Activated CD4-positive, alpha-beta T cell treated with anti-CD3 and anti-CD28 coated beads, Interleukin-10, Interleukin-2, amounts not matched to agents 100 ng/mL and 50 ng/mL, durations not matched to agents 16 hours and 8 hours (primary cell): ENCODE measurements at regions not wholly inside any gene's neighbourhood (a gene's known extent, or its start where the extent isn't known, plus 50 kb on each side); places are given as distances from the start of the nearest gene placed in this dataset.
"Not testable (repeated sequence)": the region's sequence is repeated elsewhere in the genome, so short reads cannot be mapped to it uniquely, and the experiment has no call there.

ENCODE experiments used
- DNase-seq: peaks from one replicate; pipeline ENCODE4 v3.0.0-alpha.2; 2020

DNA sequence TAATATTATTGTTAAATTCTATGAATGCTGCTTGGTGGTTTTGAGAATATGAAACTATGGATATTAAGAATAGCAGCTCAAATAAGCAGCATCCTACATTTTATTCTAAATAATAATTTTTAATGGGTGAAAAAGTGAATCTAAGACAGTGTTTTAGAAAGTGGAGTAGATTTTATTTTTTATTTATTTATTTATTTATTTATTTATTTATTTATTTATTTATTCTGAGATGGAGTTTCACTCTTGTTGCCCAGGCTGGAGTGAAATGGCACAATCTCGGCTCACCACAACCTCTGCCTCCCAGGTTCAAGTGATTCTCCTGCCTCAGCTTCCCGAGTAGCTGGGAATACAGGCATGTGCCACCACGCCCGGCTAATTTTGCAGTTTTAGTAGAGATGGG lies 1199.4 kb downstream of the EPHA7 start:
- not testable (repeated sequence) for DNase-seq

DNA sequence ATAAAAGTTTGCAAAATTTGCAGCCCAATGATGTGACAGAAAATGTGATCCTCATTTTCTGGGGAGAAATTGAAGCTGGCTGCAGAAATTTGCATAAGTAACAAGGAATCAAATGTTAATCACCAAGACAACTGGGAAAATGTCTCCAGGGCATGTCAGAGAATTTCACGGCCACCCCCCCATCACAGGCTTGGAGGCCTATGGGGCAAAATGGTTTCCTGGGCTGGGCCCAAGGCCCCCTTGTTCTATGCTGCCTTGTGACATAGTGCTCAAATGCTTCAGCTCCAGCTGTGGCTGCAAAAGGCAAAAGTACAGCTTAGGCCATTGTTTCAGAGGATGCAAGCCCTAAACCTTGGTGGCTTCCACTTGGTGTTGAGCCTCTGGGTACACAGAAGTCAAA lies 1202.6 kb downstream of the EPHA7 start:
- DNase-seq = no peak

- no peak for DNase-seq
Observed at GRCh38 chr6:92201618-92202017, 1217.7 kb downstream of the EPHA7 start.

DNA sequence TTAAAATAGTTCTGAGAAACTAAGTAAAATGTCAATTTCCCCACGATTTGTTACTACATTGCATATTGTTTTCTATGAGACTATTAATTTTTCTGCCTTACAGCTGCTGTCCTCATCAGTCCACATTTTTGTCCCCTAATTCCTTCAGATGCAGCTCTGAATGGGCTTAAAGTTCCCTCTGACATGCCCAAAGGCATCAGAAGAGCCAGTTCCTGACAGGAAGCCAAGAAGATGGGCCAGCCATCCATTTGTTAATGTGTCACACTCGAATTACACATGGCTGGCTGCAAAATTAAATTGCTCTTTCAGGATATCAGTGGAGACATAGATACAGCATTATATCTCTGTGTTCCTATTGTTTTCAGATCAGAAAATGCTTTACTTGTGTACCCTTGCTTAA lies 1223.0 kb downstream of the EPHA7 start:
- DNase-seq = no peak

- DNase-seq = no peak
Observed at GRCh38 chr6:92195796-92196195, 1223.6 kb downstream of the EPHA7 start.

GRCh38 chr6:92188016-92188415 lies 1231.3 kb downstream of the EPHA7 start:
- no peak for DNase-seq

- no peak for DNase-seq
Observed at GRCh38 chr6:92184933-92185332, 1234.4 kb downstream of the EPHA7 start.

DNA sequence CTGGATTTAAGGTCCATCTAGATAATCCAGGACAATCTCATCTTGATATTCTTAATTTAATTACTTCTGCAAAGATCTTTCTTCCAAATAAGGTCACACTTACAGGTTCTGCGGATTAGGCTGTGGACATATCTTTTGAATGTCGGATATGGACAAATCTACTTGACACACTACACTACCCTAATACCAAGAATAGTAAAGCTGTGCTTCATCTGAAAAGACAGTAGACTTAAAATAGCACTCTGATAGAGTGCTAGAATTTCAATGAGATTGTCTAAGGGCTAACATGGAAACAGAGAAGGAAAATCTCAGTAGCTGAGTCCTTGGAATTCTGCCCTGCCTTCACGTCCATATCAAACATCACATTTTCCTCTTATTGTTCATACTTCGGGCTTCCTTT lies 1238.0 kb downstream of the EPHA7 start:
- no peak for DNase-seq

DNA sequence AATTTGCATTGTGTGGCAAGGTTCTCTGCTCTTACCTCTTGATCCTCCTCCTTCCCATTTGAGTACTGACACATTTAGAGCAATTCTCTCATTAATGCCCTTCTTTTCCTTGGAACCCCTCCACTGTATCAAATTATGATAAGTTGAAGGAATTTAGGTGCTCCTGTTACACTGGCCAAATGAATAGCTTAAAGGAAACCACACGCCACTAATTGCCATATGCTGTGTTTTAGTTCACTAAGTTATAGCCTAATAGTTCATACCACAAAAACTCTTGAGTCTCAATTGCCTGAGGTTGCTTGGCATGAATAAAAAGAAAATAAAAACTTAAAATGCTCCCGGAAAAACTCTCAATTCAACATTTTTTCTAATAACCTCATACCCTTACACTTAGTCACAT lies 1239.3 kb downstream of the EPHA7 start:
- DNase-seq = no peak

DNA sequence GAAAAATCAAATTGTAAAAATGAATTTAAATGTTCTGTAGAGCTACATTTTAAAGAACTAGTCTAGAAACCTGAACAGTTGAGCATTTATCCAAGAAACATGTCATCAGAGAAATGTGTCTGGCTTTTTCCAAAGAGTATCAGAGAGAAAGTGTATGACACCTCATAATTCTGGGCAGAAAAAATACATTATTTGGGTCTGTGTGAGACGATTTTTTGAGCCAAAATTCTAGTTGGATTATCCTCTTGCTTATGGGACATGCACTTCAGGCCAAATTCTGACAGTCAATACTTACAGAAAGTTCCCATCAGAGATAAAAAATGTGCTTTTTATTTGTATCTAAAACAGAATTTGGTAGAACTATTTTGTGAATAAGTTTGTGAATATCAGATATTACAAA lies 1242.7 kb downstream of the EPHA7 start:
- DNase-seq = no peak

- no peak for DNase-seq
Observed at GRCh38 chr6:92174398-92175073, 1244.8 kb downstream of the EPHA7 start.

GRCh38 chr6:92169506-92169905 lies 1249.9 kb downstream of the EPHA7 start:
- DNase-seq = no peak

DNA sequence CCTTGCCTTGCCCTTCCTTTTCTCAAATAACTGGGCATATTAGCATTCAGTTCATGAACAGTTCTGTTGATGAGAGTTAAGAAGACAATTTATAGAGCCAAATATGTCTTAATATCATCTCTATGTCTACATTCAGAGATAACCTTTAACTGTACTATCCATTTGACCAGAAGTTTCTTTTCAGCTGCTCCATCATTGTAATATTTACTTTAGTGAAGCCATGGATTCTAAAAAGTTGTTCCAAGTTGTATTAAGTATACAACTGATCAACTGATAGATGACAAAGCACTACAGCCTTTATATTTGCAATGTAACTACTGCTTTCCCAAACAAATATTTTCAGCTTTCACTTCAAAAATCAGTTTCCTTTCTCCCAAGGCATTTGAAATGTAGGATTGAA lies 1252.7 kb downstream of the EPHA7 start:
- no peak for DNase-seq

DNA sequence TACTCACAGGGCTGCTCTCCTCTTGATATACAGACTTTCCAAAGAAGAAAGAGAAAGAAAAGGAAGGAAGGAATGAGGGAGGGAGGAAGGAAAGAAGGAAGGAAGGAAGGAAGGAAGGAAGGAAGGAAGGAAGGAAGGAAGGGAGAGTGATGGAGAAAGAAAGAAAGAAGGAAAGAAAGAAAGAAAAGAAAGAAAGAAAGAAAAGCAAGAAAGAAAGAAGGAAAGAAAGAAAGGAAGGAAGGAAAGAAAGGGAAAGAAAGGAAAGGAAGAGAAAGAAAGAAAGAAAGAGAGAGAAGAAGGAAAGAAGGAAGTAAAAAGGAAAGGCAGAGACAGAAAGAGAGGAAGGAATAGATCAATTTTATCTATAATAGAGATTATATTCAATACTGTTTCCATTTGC lies 1257.4 kb downstream of the EPHA7 start:
- no peak for DNase-seq

DNA sequence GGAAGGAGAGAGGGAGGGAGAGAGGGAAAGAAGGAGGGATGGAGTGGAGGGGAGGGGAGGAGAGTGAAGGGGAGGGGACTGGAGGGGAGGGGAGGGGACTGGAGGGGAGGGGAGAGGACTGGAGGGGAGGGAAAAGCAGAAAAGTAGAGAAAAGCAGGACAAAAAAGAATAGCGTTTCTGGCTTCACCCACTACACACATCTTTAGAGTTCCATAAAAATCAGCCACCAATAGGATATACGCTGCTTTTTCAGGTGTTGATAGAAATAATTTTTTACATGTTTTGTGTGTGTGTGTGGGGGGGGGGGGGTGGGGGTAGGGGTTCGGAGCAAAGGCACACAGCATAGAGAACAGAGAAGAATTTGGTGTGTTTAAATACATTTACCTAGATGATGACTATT lies 1259.1 kb downstream of the EPHA7 start:
- no peak for DNase-seq

DNA sequence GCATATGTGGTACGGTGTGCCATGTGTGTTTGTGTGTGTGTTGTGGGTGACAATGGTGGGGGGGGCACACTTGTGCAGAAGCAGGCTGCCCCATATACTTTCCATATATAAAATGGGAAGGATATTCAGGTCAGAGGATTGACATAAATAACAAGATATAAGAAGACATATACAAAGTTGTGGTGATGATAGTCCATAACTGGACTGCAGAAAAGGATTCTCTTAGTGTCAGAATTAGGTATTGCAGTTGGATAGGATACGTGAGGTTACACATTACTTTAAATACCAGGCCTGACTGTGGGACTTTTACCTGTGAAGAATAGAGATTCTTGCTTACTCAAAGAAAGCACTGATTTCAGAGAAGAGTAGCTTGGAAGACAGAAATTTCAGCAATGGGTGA lies 1260.3 kb downstream of the EPHA7 start:
- DNase-seq = no peak

GRCh38 chr6:92150553-92150952 lies 1268.8 kb downstream of the EPHA7 start:
- DNase-seq = no peak

DNA sequence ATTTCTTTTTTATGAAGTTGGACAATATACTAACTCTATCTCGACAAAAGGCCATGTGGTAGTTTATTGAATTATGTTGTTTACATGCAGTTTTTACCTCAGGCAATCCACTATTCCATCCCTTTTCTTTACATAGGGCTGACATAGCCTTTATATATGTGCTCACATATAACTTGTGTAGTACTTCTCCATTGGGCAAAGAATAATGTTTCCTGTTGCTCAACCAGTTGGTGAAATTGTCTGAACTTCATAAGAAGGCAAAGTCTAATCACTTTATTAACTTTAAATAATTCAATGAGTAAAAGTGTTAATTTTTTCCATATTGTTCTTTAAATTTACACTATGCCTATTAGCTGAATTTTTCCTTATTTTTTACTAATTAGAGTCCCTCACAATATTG lies 1272.1 kb downstream of the EPHA7 start:
- DNase-seq = no peak

- DNase-seq = no peak
Observed at GRCh38 chr6:92139601-92140000, 1279.8 kb downstream of the EPHA7 start.

- no peak for DNase-seq
Observed at GRCh38 chr6:92132957-92133356, 1286.4 kb downstream of the EPHA7 start.

- no peak for DNase-seq
Observed at GRCh38 chr6:92132457-92132856, 1286.9 kb downstream of the EPHA7 start.

- no peak for DNase-seq
Observed at GRCh38 chr6:92130944-92131343, 1288.4 kb downstream of the EPHA7 start.

DNA sequence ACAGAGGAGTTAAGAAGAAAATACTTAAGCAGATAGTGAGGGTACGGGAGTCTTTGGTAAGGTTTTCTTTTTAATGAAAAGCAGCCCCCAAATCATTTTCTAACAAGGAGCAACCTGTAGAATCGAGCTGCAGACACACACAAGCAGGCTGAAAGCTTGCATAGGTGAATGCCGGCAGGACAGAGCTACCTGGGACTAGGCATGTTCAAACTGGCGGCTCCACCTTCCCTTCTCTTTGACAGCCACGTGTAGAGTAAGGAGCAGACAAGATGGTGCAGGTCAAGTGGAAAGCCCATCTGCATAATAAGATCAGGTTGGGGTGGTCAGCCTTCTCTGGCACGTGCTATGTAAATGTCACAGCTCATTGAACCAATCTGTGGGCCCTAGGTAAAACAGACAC lies 1292.4 kb downstream of the EPHA7 start:
- no peak for DNase-seq

GRCh38 chr6:92126088-92126487 lies 1293.3 kb downstream of the EPHA7 start:
- no peak for DNase-seq

DNA sequence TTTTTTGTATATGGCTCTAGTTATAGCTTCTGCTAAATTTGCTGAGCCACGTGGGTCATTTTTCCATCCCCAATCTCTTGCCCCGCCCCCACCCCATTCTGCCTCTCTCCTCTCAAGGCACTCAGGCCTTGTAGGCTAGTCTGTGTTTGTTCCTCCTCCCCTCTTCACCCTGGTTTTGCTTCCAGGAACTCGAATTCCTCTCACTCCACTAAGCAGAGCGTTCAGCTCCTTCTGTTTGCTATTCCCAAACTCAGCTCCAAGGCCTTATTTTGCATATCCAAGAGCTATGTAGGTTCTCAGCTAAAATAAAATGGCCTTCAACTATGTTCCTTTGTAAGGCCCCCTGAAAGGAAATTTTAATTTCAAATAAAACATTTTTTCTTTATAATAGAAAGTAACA lies 1293.7 kb downstream of the EPHA7 start:
- no peak for DNase-seq

DNA sequence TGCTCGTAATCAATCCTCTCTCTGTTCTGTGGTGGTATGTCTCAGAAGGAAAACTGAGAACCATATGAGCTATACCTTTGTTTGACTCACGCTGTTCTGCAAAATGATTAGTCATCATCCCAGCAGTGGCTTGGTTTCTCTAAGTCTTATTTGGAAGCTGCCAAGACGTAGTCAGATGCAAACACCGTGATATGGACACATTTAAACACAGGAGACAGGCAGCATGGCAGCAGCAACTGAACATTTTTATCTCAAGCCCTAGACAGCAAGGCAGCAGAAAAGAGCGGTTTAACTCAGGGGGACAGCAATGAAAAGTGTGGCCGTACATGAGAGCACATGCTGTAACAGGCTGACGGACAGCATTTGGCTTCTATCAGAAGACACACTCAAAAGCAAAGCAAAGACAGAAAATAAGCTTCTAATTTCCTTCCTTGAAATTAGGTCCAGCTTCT lies 1295.1 kb downstream of the EPHA7 start:
- DNase-seq = no peak
